Panc1 (cell line): ENCODE measurements at regions not wholly inside any gene's neighbourhood (a gene's known extent, or its start where the extent isn't known, plus 50 kb on each side); places are given as distances from the start of the nearest gene placed in this dataset.

Source experiments
- ATAC-seq: fragments of 200-7000 bp; cut with Tn5 transposase; 2 replicates; pipeline ENCODE4 v1.9.1; 2020; ENCODE audit warnings: mild to moderate bottlenecking, moderate library complexity
- BruUV-seq: library from RNA; stranded (reverse); fragments of 400-500 nt; replicated peaks from 2 replicates; lab custom pipeline; 2021; lab: Mats Ljungman, UMichigan
- CTCF ChIA-PET: fragments of 300-600 bp; sonication (Branson Sonifier 250); formaldehyde crosslinking; loops from one replicate; lab custom pipeline; 2022; ENCODE audit warnings: antibody characterized with exemption; lab: Charles Lee
- POLR2A ChIA-PET: fragments of 300-600 bp; sonication (Branson Sonifier 250); formaldehyde crosslinking; loops from one replicate; lab custom pipeline; 2022; ENCODE audit warnings: antibody characterized with exemption; lab: Charles Lee
- DNase-seq: peaks from one replicate; pipeline ENCODE4 v3.0.0-alpha.2; 2010; ENCODE audit warnings: low read depth, low spot score
- H3K27ac ChIP-seq: 2 replicates; pipeline ENCODE4 v1.5.1; 2011; ENCODE audit warnings: mild to moderate bottlenecking, low read length, inconsistent platforms
- H3K27me3 ChIP-seq: fragments of 200-500 bp; sonication (Bioruptor generic); 2 replicates; pipeline ENCODE4 v1.6.0; 2014; ENCODE audit warnings: low read length, inconsistent platforms; ENCODE audit not compliant: control insufficient read depth, insufficient read depth
- H3K36me3 ChIP-seq: fragments of 200-500 bp; sonication (Bioruptor generic); 2 replicates; pipeline ENCODE4 v1.5.1; 2014; ENCODE audit warnings: inconsistent platforms, mild to moderate bottlenecking, low read length, moderate library complexity; ENCODE audit not compliant: control insufficient read depth, insufficient read depth
- H3K4me1 ChIP-seq: 2 replicates; pipeline ENCODE4 v1.5.1; 2011; ENCODE audit warnings: inconsistent platforms, mild to moderate bottlenecking, low read length, moderate library complexity; ENCODE audit not compliant: control insufficient read depth, insufficient read depth
- H3K4me3 ChIP-seq, 2 experiments: 2 replicates each; pipeline ENCODE4 v1.5.1; 2011 to 2012; ENCODE audit warnings: low read depth in 2 of 2, low read length in 2 of 2, mild to moderate bottlenecking in 2 of 2, inconsistent platforms in 1 of 2, moderate library complexity in 1 of 2
- H3K9me3 ChIP-seq: fragments of 200-500 bp; sonication (Bioruptor generic); 2 replicates; pipeline ENCODE4 v1.5.1; 2014; ENCODE audit warnings: low read depth, mild to moderate bottlenecking, inconsistent platforms, low read length, moderate library complexity; ENCODE audit not compliant: control insufficient read depth, insufficient read depth
- CTCF ChIP-seq: fragments of 450-650 bp; IDR thresholded peaks from 2 replicates; pipeline ENCODE4 v1.5.1; 2017; ENCODE audit warnings: mild to moderate bottlenecking
- POLR2AphosphoS5 ChIP-seq: IDR thresholded peaks from 2 replicates; pipeline ENCODE4 v1.6.1; 2012; ENCODE audit warnings: mild to moderate bottlenecking, low read depth, low read length, moderate library complexity
- REST ChIP-seq, 2 experiments: IDR thresholded peaks; 2 replicates each; pipeline ENCODE4 v1.6.1; 2011 to 2012; ENCODE audit warnings: low read depth in 2 of 2, control low read depth in 1 of 2, low read length in 1 of 2, mild to moderate bottlenecking in 1 of 2, moderate library complexity in 1 of 2; ENCODE audit not compliant: insufficient read depth in 1 of 2
- SIN3A ChIP-seq: IDR thresholded peaks from 2 replicates; pipeline ENCODE4 v1.6.1; 2012; ENCODE audit warnings: low read depth, mild to moderate bottlenecking, low read length, moderate library complexity, borderline replicate concordance; ENCODE audit not compliant: insufficient read depth
- TCF7L2 ChIP-seq: IDR thresholded peaks from 2 replicates; pipeline ENCODE4 v1.6.1; 2011; ENCODE audit warnings: mild to moderate bottlenecking, low read depth, low read length, inconsistent platforms
- in situ Hi-C: cut with HindIII; loops from 2 replicates; pipeline ENCODE4 v1.10.0; 2016; ENCODE audit warnings: low sequenced_read_pairs, low pct_unique_long_range_greater_than_20kb
- intact Hi-C: fragments of 100-400 bp; cut with micrococcal nuclease; formaldehyde crosslinking; loops from one replicate; pipeline ENCODE4 v1.10.0; 2022; ENCODE audit not compliant: unreplicated experiment

GRCh38 chr5:13378091-13378490 is 566.4 kb downstream of the DNAH5 start:
- ATAC-seq (no peak), DNase-seq (no peak)
- BruUV-seq = no TSS peak
- POLR2A ChIA-PET = no interaction called here
- Histone ChIP-seq H3K9me3 (no peaks in the 10 kb centered on the region), H3K36me3 (no peaks in the 10 kb centered on the region), H3K4me1 (no peaks in the 10 kb centered on the region), H3K27ac (no peak overlapping the region), H3K4me3 (no peak overlapping the region), H3K27me3 (no peaks in the 10 kb centered on the region)
- in situ Hi-C loops (no loop called here), intact Hi-C loops (no loop called here)
- CTCF ChIA-PET = no interaction called here
- no peak for TF ChIP-seq REST (IDR thresholded peaks at IDR 0.05; ENCODE audit: insufficient read depth in 1 of 2, low read depth in 2 of 2, low read length in 1 of 2)
- TF ChIP-seq SIN3A = no peak
- no peak for TF ChIP-seq CTCF
- no peak for TF ChIP-seq POLR2AphosphoS5
- no peak for TF ChIP-seq TCF7L2

GRCh38 chr5:13359344-13359743 is 585.1 kb downstream of the DNAH5 start:
- Histone ChIP-seq H3K27ac (no peak overlapping the region), H3K4me3 (no peak overlapping the region), H3K27me3 (no peaks in the 10 kb centered on the region), H3K4me1 (no peaks in the 10 kb centered on the region), H3K9me3 (no peaks in the 10 kb centered on the region), H3K36me3 (no peaks in the 10 kb centered on the region)
- TF ChIP-seq SIN3A (no peak), CTCF (no peak), TCF7L2 (no peak), POLR2AphosphoS5 (no peak), REST (IDR thresholded peaks at IDR 0.05; ENCODE audit: insufficient read depth in 1 of 2, low read depth in 2 of 2, low read length in 1 of 2) (no peak)
- in situ Hi-C loops (no loop called here), intact Hi-C loops (no loop called here)
- ChIA-PET CTCF (no interaction called here), POLR2A (no interaction called here)
- DNase-seq = no peak
- no TSS peak for BruUV-seq
- ATAC-seq = no peak
